PFSK-1 (cell line): ENCODE measurements at regions not wholly inside any gene's neighbourhood (a gene's known extent, or its start where the extent isn't known, plus 50 kb on each side); places are given as distances from the start of the nearest gene placed in this dataset.

Experiments used
- FOXP2 ChIP-seq: optimal IDR thresholded peaks from 2 replicates; pipeline ENCODE3; 2011; ENCODE audit warnings: borderline replicate concordance, control low read depth, inconsistent platforms; ENCODE audit not compliant: insufficient read depth; ENCODE audit errors: extremely low read length, extremely low read depth
- POLR2AphosphoS5 ChIP-seq: IDR thresholded peaks from 2 replicates; pipeline ENCODE4 v1.6.1; 2012; ENCODE audit warnings: low read depth, mild to moderate bottlenecking, control low read depth, low read length, moderate library complexity
- REST ChIP-seq, 2 experiments: IDR thresholded peaks; 2 replicates each; pipeline versions ENCODE4 v1.6.1 to v1.8.0; 2011 to 2012; ENCODE audit warnings: low read depth in 2 of 2, low read length in 2 of 2, control low read depth in 1 of 2, inconsistent platforms in 1 of 2, mild to moderate bottlenecking in 1 of 2, moderate library complexity in 1 of 2; ENCODE audit not compliant: insufficient read depth in 1 of 2
- SIN3A ChIP-seq: IDR thresholded peaks from 2 replicates; pipeline ENCODE4 v1.6.1; 2012; ENCODE audit warnings: mild to moderate bottlenecking, low read length, moderate library complexity, borderline replicate concordance; ENCODE audit not compliant: insufficient read depth
- TAF1 ChIP-seq: IDR thresholded peaks from 2 replicates; pipeline ENCODE4 v1.6.1; 2012; ENCODE audit warnings: low read length, control low read depth, borderline replicate concordance; ENCODE audit not compliant: insufficient read depth

GRCh38 chr13:106008540-106008939 is 526.9 kb downstream of the EFNB2 start:
- TF ChIP-seq TAF1 (no peak), REST (IDR thresholded peaks at IDR 0.05; ENCODE audit: insufficient read depth in 1 of 2, low read depth in 2 of 2, low read length in 2 of 2) (no peak), POLR2AphosphoS5 (no peak), FOXP2 (no peak), SIN3A (no peak)

DNA sequence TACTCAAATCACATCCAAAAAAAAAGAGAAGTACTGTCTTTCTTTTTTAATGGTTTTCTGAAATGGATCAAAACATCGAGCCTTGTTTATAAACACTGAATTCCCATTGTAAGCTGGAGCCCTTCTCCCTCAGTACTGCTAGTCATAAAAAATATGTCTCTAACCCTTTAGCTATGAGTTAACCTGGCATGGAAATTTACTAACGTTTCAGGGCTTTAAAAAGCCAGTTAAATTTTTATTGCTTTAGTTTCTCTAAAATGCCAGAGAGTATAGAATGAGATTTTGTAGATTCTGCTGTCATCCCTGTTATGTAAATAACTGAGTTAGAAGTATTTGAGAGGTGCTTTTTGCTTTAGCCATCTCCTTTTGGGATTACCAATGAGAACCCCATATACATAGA is 528.3 kb downstream of the EFNB2 start:
- TF ChIP-seq SIN3A (no peak), POLR2AphosphoS5 (no peak), FOXP2 (no peak), TAF1 (no peak), REST (IDR thresholded peaks at IDR 0.05; ENCODE audit: insufficient read depth in 1 of 2, low read depth in 2 of 2, low read length in 2 of 2) (no peak)

DNA sequence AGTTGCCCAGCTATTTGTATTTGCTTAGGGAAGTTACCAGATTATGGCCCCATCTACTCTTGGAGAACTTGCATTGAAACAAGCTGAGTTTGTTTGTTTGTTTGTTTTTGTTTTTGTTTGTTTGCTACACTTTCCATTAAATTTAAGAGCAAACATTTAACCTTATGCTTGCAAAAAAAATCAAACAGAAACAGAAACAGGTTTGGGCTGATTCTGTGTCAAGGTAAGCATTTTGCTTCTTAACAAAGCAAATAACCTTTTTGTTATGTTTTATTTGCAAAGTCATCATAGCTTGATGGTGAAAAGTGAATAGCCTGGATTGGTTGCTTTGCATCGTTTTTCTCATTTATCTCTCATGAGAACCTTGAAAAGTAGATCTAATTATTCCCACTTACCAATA is 531.8 kb downstream of the EFNB2 start:
- no peak for TF ChIP-seq POLR2AphosphoS5

DNA sequence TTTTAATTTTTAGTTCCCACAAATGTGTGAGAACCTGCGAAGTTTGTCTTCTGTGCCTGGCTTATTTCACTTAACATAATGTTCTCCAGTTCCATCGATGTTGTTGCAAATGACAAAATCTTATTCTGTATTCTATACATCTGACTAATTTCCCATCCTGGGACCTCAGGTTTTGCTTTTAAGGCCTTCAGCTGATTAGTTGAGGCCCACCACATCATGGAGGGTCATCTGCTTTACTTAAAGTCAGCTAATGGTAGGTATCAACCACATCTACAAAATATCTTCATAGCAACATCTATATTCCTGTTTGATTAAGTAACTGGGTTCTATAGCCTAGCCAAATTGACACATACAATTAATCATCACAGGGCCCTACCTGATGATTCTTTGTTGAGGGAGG is 534.0 kb downstream of the EFNB2 start:
- TF ChIP-seq POLR2AphosphoS5: no peak
- TF ChIP-seq TAF1: no peak
- no peak for TF ChIP-seq REST (IDR thresholded peaks at IDR 0.05; ENCODE audit: insufficient read depth in 1 of 2, low read depth in 2 of 2, low read length in 2 of 2)
- no peak for TF ChIP-seq FOXP2
- no peak for TF ChIP-seq SIN3A

GRCh38 chr13:105997581-105998550 is 537.6 kb downstream of the EFNB2 start:
- no peak for TF ChIP-seq TAF1
- TF ChIP-seq FOXP2: peak; percentile 41

GRCh38 chr13:105996391-105997025 is 539.0 kb downstream of the EFNB2 start:
- TF ChIP-seq POLR2AphosphoS5: no peak
- TF ChIP-seq SIN3A: no peak
- no peak for TF ChIP-seq FOXP2
- TF ChIP-seq REST (IDR thresholded peaks at IDR 0.05; ENCODE audit: insufficient read depth in 1 of 2, low read depth in 2 of 2, low read length in 2 of 2): no peak
- no peak for TF ChIP-seq TAF1
